ENCODE measurements at regions not wholly inside any gene's neighbourhood (a gene's known extent, or its start where the extent isn't known, plus 50 kb on each side); places are given as distances from the start of the nearest gene placed in this dataset.
A peak's percentile ranks its signal among the peaks of the same experiment; 100 is the strongest.

- Histone ChIP-seq H3K4me1 (ENCODE audit: control insufficient read depth in 5 of 5, insufficient read depth in 5 of 5, low read length in 5 of 5) (no peaks in the 10 kb centered on the region), H3K9me3 (ENCODE audit: control insufficient read depth in 4 of 4, insufficient read depth in 3 of 4, low read length in 3 of 4) (no peaks in the 10 kb centered on the region), H3K4me3 (no peak overlapping the region), H3K27ac (ENCODE audit: low read depth in 1 of 2, low read length in 1 of 2) (no peak overlapping the region), H3K27me3 (ENCODE audit: control insufficient read depth in 3 of 3, insufficient read depth in 3 of 3, low read length in 2 of 3) (no peaks in the 10 kb centered on the region), H3K9ac (ENCODE audit: insufficient read depth in 1 of 2, low read length in 2 of 2) (no peak overlapping the region), H3K36me3 (ENCODE audit: control insufficient read depth in 4 of 4, insufficient read depth in 4 of 4, low read length in 4 of 4) (no peaks in the 10 kb centered on the region)
- no peak for DNase-seq
- ATAC-seq (ENCODE audit: insufficient read depth, low FRiP score) = no peak
- TF ChIP-seq CTCF (IDR thresholded peaks at IDR 0.05; ENCODE audit: control extremely low read depth, extremely low read depth) = no peak
- WGBS, 2 donors = 75 to 80% methylated on average over 4 of the region's 4 CpGs
Measured at GRCh38 chr1:79787631-79788030, 781.1 kb upstream of the ADGRL4 start.

GRCh38 chr1:79785964-79786363, 779.4 kb upstream of the ADGRL4 start:
- ATAC-seq (ENCODE audit: insufficient read depth, low FRiP score) = no peak

GRCh38 chr1:79785561-79785960, 779.0 kb upstream of the ADGRL4 start:
- H3K9ac ChIP-seq (ENCODE audit: insufficient read depth in 1 of 2, low read length in 2 of 2) = no peak overlapping the region
- no peaks in the 10 kb centered on the region for H3K9me3 ChIP-seq (ENCODE audit: control insufficient read depth in 4 of 4, insufficient read depth in 3 of 4, low read length in 3 of 4)
- 84 to 89% methylated on average over 4 of the region's 4 CpGs for WGBS, 2 donors
- H3K4me3 ChIP-seq = no peak overlapping the region
- no peaks in the 10 kb centered on the region for H3K27me3 ChIP-seq (ENCODE audit: control insufficient read depth in 3 of 3, insufficient read depth in 3 of 3, low read length in 2 of 3)
- no peaks in the 10 kb centered on the region for H3K36me3 ChIP-seq (ENCODE audit: control insufficient read depth in 4 of 4, insufficient read depth in 4 of 4, low read length in 4 of 4)
- no peak for TF ChIP-seq CTCF (IDR thresholded peaks at IDR 0.05; ENCODE audit: control extremely low read depth, extremely low read depth)
- ATAC-seq (ENCODE audit: insufficient read depth, low FRiP score) = no peak
- DNase-seq = peak in 2 of 3 donors; percentile 1 to 11
- no peak overlapping the region for H3K27ac ChIP-seq (ENCODE audit: low read depth in 1 of 2, low read length in 1 of 2)
- no peaks in the 10 kb centered on the region for H3K4me1 ChIP-seq (ENCODE audit: control insufficient read depth in 5 of 5, insufficient read depth in 5 of 5, low read length in 5 of 5)

More at GRCh38 chr1:79785964-79786363, 779.4 kb upstream of the ADGRL4 start:
- Histone ChIP-seq H3K9ac (ENCODE audit: insufficient read depth in 1 of 2, low read length in 2 of 2) (no peak overlapping the region), H3K27me3 (ENCODE audit: control insufficient read depth in 3 of 3, insufficient read depth in 3 of 3, low read length in 2 of 3) (no peaks in the 10 kb centered on the region), H3K4me3 (no peak overlapping the region), H3K4me1 (ENCODE audit: control insufficient read depth in 5 of 5, insufficient read depth in 5 of 5, low read length in 5 of 5) (no peaks in the 10 kb centered on the region), H3K36me3 (ENCODE audit: control insufficient read depth in 4 of 4, insufficient read depth in 4 of 4, low read length in 4 of 4) (no peaks in the 10 kb centered on the region), H3K27ac (ENCODE audit: low read depth in 1 of 2, low read length in 1 of 2) (no peak overlapping the region), H3K9me3 (ENCODE audit: control insufficient read depth in 4 of 4, insufficient read depth in 3 of 4, low read length in 3 of 4) (no peaks in the 10 kb centered on the region)
- no peak for TF ChIP-seq CTCF (IDR thresholded peaks at IDR 0.05; ENCODE audit: control extremely low read depth, extremely low read depth)
- DNase-seq = no peak
- 90 to 93% methylated on average over 1 of the region's 1 CpG for WGBS, 2 donors

GRCh38 chr1:79781261-79781660, 774.7 kb upstream of the ADGRL4 start:
- Histone ChIP-seq H3K27me3 (ENCODE audit: control insufficient read depth in 3 of 3, insufficient read depth in 3 of 3, low read length in 2 of 3) (no peaks in the 10 kb centered on the region), H3K27ac (ENCODE audit: low read depth in 1 of 2, low read length in 1 of 2) (no peak overlapping the region), H3K4me3 (no peak overlapping the region), H3K9me3 (ENCODE audit: control insufficient read depth in 4 of 4, insufficient read depth in 3 of 4, low read length in 3 of 4) (no peaks in the 10 kb centered on the region), H3K9ac (ENCODE audit: insufficient read depth in 1 of 2, low read length in 2 of 2) (no peak overlapping the region), H3K4me1 (ENCODE audit: control insufficient read depth in 5 of 5, insufficient read depth in 5 of 5, low read length in 5 of 5) (no peaks in the 10 kb centered on the region), H3K36me3 (ENCODE audit: control insufficient read depth in 4 of 4, insufficient read depth in 4 of 4, low read length in 4 of 4) (no peaks in the 10 kb centered on the region)
- 77 to 80% methylated on average over 3 of the region's 3 CpGs for WGBS, 2 donors
- ATAC-seq (ENCODE audit: insufficient read depth, low FRiP score) = no peak
- TF ChIP-seq CTCF (IDR thresholded peaks at IDR 0.05; ENCODE audit: control extremely low read depth, extremely low read depth) = no peak
- no peak for DNase-seq

All from lung (tissue), 11 donors.